ENCODE measurements at regions not wholly inside any gene's neighbourhood (a gene's known extent, or its start where the extent isn't known, plus 50 kb on each side); places are given as distances from the start of the nearest gene placed in this dataset.

DNA sequence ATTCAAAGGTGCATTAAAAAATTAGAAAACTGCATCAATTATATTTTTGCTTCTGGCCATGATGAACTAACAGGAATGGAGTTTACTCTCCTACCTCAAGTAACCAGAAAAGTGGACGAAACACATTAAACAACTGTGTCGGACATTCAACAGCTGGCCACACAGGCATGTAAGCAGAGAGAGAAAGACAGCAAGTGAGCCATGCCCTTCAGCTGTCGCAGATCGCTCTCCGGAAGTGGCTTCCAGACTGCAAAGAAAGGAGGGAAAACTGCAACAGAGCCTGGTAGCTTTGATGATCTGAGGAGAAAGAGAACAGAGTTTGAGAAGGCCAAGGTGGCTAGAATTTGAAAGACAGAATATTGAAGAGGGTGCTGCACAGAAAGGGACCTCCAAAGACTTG is 557.2 kb downstream of the MATN1 start:
- no peak for TF ChIP-seq POLR2AphosphoS5 (IDR thresholded peaks at IDR 0.05; ENCODE audit: low read depth, low read length)
- no peak for TF ChIP-seq TAF1 (IDR thresholded peaks at IDR 0.05; ENCODE audit: borderline replicate concordance, low read depth, low read length)
- TF ChIP-seq POLR2A (IDR thresholded peaks at IDR 0.05; ENCODE audit: low read depth, low read length), result no peak
